GM10266 (cell line): ENCODE measurements at regions not wholly inside any gene's neighbourhood (a gene's known extent, or its start where the extent isn't known, plus 50 kb on each side); places are given as distances from the start of the nearest gene placed in this dataset.

ENCODE experiments used
- DNase-seq: peaks from one replicate; pipeline ENCODE4 v3.0.0; 2012; ENCODE audit errors: extremely low spot score
- CTCF ChIP-seq: IDR thresholded peaks from 2 replicates; pipeline ENCODE4 v1.5.1; 2012; ENCODE audit warnings: mild to moderate bottlenecking, low read depth; ENCODE audit not compliant: control insufficient read depth, insufficient read depth; ENCODE audit errors: missing control alignments

- TF ChIP-seq CTCF, result no peak
- no peak for DNase-seq
Measured at GRCh38 chr11:115736146-115736545, 231.9 kb upstream of the CADM1 start.

- DNase-seq, result no peak
- TF ChIP-seq CTCF, result no peak
Measured at GRCh38 chr11:115724666-115725065, 220.5 kb upstream of the CADM1 start.

- DNase-seq, result no peak
- no peak for TF ChIP-seq CTCF
Measured at GRCh38 chr11:115722711-115723110, 218.5 kb upstream of the CADM1 start.

GRCh38 chr11:115721296-115721995, 217.2 kb upstream of the CADM1 start:
- no peak for DNase-seq
- TF ChIP-seq CTCF, result no peak

GRCh38 chr11:115720602-115721245, 216.5 kb upstream of the CADM1 start:
- no peak for DNase-seq
- no peak for TF ChIP-seq CTCF

- DNase-seq, result no peak
- TF ChIP-seq CTCF, result no peak
Measured at GRCh38 chr11:115718945-115719344, 214.7 kb upstream of the CADM1 start.

GRCh38 chr11:115718106-115718505, 213.9 kb upstream of the CADM1 start:
- TF ChIP-seq CTCF, result no peak
- DNase-seq, result no peak
